ENCODE measurements at regions not wholly inside any gene's neighbourhood (a gene's known extent, or its start where the extent isn't known, plus 50 kb on each side); places are given as distances from the start of the nearest gene placed in this dataset.

- no peaks in the 10 kb centered on the region for H3K4me1 Mint-ChIP-seq
- H3K36me3 Mint-ChIP-seq (ENCODE audit: low read depth) = no peaks in the 10 kb centered on the region
- H3K9me3 Mint-ChIP-seq = no peaks in the 10 kb centered on the region
- no peak for TF ChIP-seq CTCF (IDR thresholded peaks at IDR 0.05; ENCODE audit: unreplicated experiment in 3 of 3)
- no peak overlapping the region for H3K4me3 Mint-ChIP-seq
- no peak overlapping the region for H3K27ac Mint-ChIP-seq
- H3K27me3 Mint-ChIP-seq (ENCODE audit: low read depth) = no peaks in the 10 kb centered on the region
These were observed 288.0 kb downstream of the SLC6A15 start for GRCh38 chr12:84624601-84625000.

- Mint-ChIP-seq H3K4me1 (no peaks in the 10 kb centered on the region), H3K27ac (no peak overlapping the region), H3K36me3 (ENCODE audit: low read depth) (no peaks in the 10 kb centered on the region), H3K4me3 (no peak overlapping the region), H3K27me3 (ENCODE audit: low read depth) (no peaks in the 10 kb centered on the region), H3K9me3 (no peaks in the 10 kb centered on the region)
- TF ChIP-seq CTCF (IDR thresholded peaks at IDR 0.05; ENCODE audit: unreplicated experiment in 3 of 3) = peak; percentile 20 to 42 (median 26)
These were observed 293.5 kb downstream of the SLC6A15 start for GRCh38 chr12:84619053-84619571.

GRCh38 chr12:84607170-84607819 is 305.3 kb downstream of the SLC6A15 start:
- no peaks in the 10 kb centered on the region for H3K4me1 Mint-ChIP-seq
- no peak for TF ChIP-seq CTCF (IDR thresholded peaks at IDR 0.05; ENCODE audit: unreplicated experiment in 3 of 3)
- H3K4me3 Mint-ChIP-seq = no peak overlapping the region
- H3K27me3 Mint-ChIP-seq (ENCODE audit: low read depth) = no peaks in the 10 kb centered on the region
- no peaks in the 10 kb centered on the region for H3K36me3 Mint-ChIP-seq (ENCODE audit: low read depth)
- H3K9me3 Mint-ChIP-seq = peaks cover 6% of the 10 kb centered on the region
- H3K27ac Mint-ChIP-seq = no peak overlapping the region

GRCh38 chr12:84605983-84606382 is 306.6 kb downstream of the SLC6A15 start:
- H3K36me3 Mint-ChIP-seq (ENCODE audit: low read depth) = no peaks in the 10 kb centered on the region
- H3K9me3 Mint-ChIP-seq = no peaks in the 10 kb centered on the region
- no peak overlapping the region for H3K4me3 Mint-ChIP-seq
- no peak overlapping the region for H3K27ac Mint-ChIP-seq
- TF ChIP-seq CTCF (IDR thresholded peaks at IDR 0.05; ENCODE audit: unreplicated experiment in 3 of 3) = no peak
- no peaks in the 10 kb centered on the region for H3K4me1 Mint-ChIP-seq
- no peaks in the 10 kb centered on the region for H3K27me3 Mint-ChIP-seq (ENCODE audit: low read depth)

- Mint-ChIP-seq H3K27ac (no peak overlapping the region), H3K4me3 (no peak overlapping the region), H3K36me3 (ENCODE audit: low read depth) (no peaks in the 10 kb centered on the region), H3K9me3 (no peaks in the 10 kb centered on the region), H3K27me3 (ENCODE audit: low read depth) (no peaks in the 10 kb centered on the region), H3K4me1 (no peaks in the 10 kb centered on the region)
- no peak for TF ChIP-seq CTCF (IDR thresholded peaks at IDR 0.05; ENCODE audit: unreplicated experiment in 3 of 3)
These were observed 308.0 kb downstream of the SLC6A15 start for GRCh38 chr12:84604551-84604950.
